GM18511 (cell line): ENCODE measurements at regions not wholly inside any gene's neighbourhood (a gene's known extent, or its start where the extent isn't known, plus 50 kb on each side); places are given as distances from the start of the nearest gene placed in this dataset.
A peak's percentile ranks its signal among the peaks of the same experiment; 100 is the strongest.
"Not testable (repeated sequence)": the region's sequence is repeated elsewhere in the genome, so short reads cannot be mapped to it uniquely, and the experiment has no call there.

Source experiments
- ATAC-seq: cut with Tn5 transposase; IDR thresholded peaks from one replicate; pipeline ENCODE4 v1.9.1; 2021; ENCODE audit warnings: mild to moderate bottlenecking, moderate library complexity; ENCODE audit not compliant: unreplicated experiment

GRCh38 chr3:191078913-191079312 lies 120.1 kb upstream of the OSTN start:
- ATAC-seq: not testable (repeated sequence)

- no peak for ATAC-seq
Measured at GRCh38 chr3:191076903-191077552, 122.0 kb upstream of the OSTN start.

DNA sequence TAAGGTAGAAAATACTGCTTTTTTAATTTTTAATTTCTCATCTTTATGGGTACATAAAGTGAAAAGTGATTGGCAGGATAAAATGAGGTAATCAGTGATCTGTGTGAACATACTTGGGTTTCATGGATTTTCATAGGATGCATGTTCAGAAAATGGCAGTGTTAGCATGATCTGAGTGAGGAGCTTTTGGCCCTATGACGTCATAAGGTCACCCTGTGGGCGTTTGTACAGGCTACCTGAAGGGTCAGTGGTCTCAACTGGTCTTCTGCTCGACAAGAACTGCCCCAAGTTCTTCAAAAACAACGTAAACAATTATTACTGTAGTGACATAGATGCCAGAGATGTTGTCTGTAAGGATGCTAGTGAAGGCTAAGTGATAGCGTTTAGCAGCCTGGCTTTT lies 124.5 kb upstream of the OSTN start:
- ATAC-seq: no peak

GRCh38 chr3:191070762-191071403 lies 128.2 kb upstream of the OSTN start:
- ATAC-seq: no peak

GRCh38 chr3:191070201-191070600 lies 128.8 kb upstream of the OSTN start:
- no peak for ATAC-seq

DNA sequence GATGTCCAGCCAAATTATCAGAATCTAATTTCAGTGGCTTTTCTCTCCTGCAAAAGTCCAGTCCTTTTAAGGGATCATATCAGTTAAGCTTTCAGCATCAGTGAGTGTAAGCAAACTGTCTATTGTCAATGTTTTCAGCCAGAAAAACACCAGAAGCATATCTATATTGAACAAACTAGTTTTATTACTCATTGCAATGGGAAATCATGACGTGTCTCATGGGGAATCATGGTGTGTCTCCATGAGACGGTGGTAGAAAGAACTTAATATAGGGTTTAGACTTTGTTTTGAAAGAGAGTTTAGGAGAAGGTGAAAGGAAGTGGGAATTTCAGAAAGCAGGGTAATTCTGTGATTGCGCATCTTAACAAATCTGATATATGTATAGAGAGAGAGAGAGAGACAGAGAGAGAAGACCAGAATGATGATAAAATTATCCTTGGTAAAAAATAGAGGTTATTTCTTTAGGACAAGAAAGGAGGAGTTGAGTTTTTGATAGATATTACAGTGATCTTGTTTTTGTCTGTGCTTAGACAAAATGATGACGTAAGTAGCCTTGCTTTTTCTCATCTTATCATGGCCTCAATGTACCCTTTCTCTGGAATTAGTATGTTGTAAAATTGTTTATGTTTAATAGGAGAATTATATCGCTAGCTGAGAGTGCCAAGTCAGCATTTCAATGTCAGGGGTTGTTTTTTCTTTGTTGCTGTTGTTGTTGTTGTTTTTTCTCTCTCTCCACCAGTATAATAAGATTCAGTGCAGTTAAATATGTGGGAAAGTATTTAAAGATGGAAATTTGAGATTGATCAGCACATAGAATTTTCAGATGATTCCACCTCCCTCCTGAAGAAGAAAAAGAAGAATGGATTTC lies 129.9 kb upstream of the OSTN start:
- ATAC-seq: no peak

GRCh38 chr3:191066669-191067068 lies 132.4 kb upstream of the OSTN start:
- ATAC-seq: no peak

DNA sequence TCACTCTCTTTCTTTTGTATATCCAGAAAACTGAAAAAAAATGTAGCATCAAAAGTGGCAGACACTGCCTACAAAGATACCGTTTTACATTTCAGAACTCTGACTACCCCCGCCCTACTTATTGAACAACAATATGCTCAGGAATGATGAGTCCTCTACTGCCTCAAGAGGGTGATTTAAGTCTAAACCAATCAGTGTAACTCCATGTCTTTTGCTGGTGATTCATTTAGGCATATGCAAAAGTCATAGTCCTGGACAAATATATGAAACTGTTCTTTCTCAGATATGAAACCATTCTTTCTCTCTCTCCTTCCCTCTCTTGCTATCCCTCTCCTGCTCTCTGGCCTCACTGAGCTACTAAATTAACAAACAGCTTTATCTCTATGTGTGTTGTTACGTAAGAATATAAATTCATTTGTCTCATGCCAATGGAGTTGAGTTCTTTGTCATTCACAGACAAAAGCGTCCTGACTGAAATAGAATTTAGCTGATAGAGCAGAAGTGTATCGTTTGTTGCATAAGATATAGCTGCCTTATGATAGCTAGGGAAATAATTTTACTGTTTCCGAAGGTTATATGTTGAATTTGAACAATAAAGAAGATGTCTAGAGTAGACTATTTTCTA lies 133.7 kb upstream of the OSTN start:
- no peak for ATAC-seq

GRCh38 chr3:191051037-191051436 lies 148.0 kb upstream of the OSTN start:
- no peak for ATAC-seq

DNA sequence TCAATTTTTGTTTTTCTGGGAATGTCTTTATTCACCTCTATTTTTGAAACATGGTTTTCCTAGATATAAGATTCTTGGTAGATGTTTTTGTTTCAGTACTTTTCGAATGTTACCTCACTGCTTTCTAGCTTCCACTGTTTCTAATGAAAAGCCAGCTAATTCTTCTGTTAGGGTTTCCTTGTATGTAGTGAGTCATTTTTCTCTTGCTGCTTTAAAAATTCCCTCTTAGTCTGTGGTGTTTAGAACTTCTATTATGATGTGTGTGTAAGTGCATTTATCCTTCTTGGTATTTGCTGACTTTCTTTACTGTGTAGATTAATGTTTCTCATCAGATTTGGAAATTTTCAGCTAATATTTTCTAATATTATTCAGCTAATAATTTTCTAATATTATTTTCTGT lies 151.1 kb upstream of the OSTN start:
- no peak for ATAC-seq

- no peak for ATAC-seq
Measured at GRCh38 chr3:191030929-191031328, 168.1 kb upstream of the OSTN start.

- ATAC-seq: no peak
Measured at GRCh38 chr3:191030491-191030890, 168.0 kb upstream of the GMNC start.

- ATAC-seq: no peak
Measured at GRCh38 chr3:191026746-191027145, 164.3 kb upstream of the GMNC start.

DNA sequence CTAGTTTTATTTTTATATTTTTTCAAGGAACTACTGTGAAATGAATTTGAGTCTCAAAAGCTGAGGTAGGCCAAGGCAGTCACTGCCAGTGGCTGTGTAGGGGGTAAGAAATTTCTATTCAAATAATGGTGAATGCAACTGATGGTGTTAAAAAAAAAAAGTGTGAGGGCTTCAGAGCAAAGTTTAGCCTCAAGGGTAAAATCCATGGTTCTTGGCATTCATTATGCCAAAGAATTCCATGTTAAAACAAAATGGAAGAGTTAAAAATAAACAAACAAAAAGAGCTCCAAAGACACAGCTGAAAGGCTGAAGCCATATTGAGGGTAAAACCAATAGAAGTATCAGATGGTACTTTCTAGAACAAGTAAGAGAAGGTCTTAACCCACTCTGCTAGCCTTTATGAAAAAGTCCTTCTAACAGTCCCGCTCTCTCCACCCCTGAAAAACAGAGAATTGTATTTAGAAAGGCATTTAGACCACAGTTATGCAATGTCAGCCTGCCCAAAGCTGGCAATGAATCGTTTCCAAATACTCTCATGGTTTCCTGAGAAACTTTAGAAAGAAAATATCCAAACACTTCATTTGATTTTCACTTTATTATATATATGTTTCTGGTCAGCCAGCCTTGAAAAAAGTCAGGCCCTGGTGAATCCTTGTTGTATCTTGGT lies 158.4 kb upstream of the GMNC start:
- no peak for ATAC-seq

- no peak for ATAC-seq
Measured at GRCh38 chr3:191019855-191020254, 157.4 kb upstream of the GMNC start.

- ATAC-seq: not testable (repeated sequence)
Measured at GRCh38 chr3:191015960-191016359, 153.5 kb upstream of the GMNC start.

DNA sequence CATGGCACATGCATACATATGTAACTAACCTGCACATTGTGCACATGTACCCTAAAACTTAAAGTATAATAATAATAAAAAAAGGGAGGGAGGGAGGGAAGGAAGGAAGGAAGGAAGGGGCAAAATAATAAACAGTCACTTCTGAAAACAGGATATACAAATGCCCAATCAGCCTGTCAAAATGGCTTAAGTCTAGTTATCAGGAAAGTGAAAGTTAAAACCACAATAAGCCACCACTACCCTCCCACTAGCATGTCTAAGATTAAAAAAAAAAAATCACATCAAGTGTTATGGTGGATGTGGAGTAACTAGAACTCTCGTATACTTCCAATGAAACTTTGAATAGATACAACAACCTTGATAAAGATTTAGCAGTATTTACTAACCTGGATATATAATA lies 145.6 kb upstream of the GMNC start:
- ATAC-seq: no peak

DNA sequence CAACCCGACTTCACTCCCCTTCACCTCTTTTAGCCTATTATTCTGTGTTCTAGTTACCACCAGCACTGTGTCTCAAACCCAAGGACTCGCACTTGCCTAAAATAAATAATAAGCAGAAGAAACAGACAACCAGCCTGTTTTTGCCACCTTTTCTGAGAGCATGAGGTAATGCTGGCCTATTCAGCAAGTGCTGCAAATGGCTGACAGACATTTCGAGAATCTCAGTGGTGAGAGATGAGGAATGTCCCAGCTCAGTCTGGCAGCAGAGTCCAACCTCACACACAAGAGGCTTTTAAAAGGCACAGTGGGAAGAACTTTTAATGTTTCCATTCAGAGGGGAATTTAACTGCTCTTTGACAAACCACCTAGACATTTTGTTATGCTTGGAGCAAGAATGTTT lies 143.3 kb upstream of the GMNC start:
- peak; percentile 66 for ATAC-seq

GRCh38 chr3:191003742-191004141 lies 141.2 kb upstream of the GMNC start:
- ATAC-seq: no peak

DNA sequence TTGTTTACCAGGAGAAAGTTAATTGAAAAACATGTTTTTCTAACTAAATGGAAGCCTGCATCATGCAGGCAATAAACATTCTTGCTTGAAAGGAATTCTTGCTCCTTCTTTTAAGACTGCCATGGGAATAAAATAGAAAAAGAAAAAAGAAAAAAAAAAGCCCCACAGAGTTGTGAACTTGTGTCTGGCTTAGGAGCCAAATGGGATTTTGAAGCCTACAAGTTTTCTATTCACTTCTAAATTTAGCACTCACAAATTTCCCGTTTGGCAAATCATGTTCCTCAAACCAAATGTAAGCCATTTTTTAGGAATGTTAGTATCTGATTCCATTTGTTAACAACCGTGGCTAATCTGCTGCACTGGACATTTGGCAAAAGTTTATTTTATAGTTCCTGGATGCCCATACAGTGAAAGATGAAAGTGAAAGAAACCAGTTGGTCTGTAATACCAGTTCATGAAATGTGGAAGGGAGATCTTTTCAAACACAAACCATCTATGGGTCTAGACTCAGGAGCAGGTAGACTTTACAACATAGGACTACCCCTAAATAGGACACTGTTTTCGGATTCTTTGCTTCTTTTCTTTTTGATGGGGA lies 133.8 kb upstream of the GMNC start:
- no peak for ATAC-seq

- no peak for ATAC-seq
Measured at GRCh38 chr3:190995156-190995555, 132.7 kb upstream of the GMNC start.
